HepG2 (cell line): ENCODE measurements at regions not wholly inside any gene's neighbourhood (a gene's known extent, or its start where the extent isn't known, plus 50 kb on each side); places are given as distances from the start of the nearest gene placed in this dataset.

Experiments
- ATAC-seq: fragments of 200-7000 bp; cut with Tn5 transposase; 3 replicates; pipeline ENCODE4 v1.9.1; 2020; ENCODE audit warnings: mild to moderate bottlenecking, moderate library complexity
- BruUV-seq: library from RNA; stranded (reverse); fragments of 400-500 nt; replicated peaks from 2 replicates; lab custom pipeline; 2021; lab: Mats Ljungman, UMichigan
- CTCF ChIA-PET: fragments of 300-600 bp; formaldehyde crosslinking; extraction: SDS; loops from one replicate; lab custom pipeline; 2021; ENCODE audit warnings: low total read pairs, inconsistent platforms, low intra/inter-chr PET ratio; lab: Yijun Ruan, JAX
- POLR2A ChIA-PET: fragments of 350-600 bp; sonication (Branson Sonifier 250); formaldehyde crosslinking; loops from one replicate; lab custom pipeline; 2020; ENCODE audit warnings: antibody characterized with exemption, inconsistent platforms; lab: Yijun Ruan, JAX
- DNase-seq: peaks from one replicate; pipeline ENCODE4 v3.0.0-alpha.2; 2015; ENCODE audit warnings: low spot score
- FAIRE-seq: peaks from 3 replicates; lab custom pipeline; 2011; peaks lifted over from hg19 to GRCh38; lab: Jason Lieb, UNC
- H2AFZ ChIP-seq: one replicate; pipeline ENCODE4 v1.6.1; 2011; ENCODE audit warnings: low read length, inconsistent platforms
- H3K27ac ChIP-seq: fragments of 300-600 bp; 3 replicates; pipeline ENCODE4 v1.8.0; 2011; ENCODE audit warnings: mixed run types, mild to moderate bottlenecking, mixed read lengths, low read length, inconsistent platforms; ENCODE audit not compliant: insufficient read depth; ENCODE audit errors: extremely low read length
- H3K27me3 ChIP-seq, 2 experiments: fragments of 200-600 bp in 1 of 2; 2 replicates in 1 of 2; 3 replicates in 1 of 2; pipeline versions ENCODE4 v1.6.0 to v1.8.0; 2011; ENCODE audit warnings: low read length in 2 of 2, mild to moderate bottlenecking in 2 of 2, moderate library complexity in 2 of 2, inconsistent platforms in 1 of 2; ENCODE audit not compliant: insufficient read depth in 2 of 2, control insufficient read depth in 1 of 2
- H3K36me3 ChIP-seq, 2 experiments: fragments of 200-600 bp in 1 of 2; replicated peaks in 1 of 2; 2 replicates in 1 of 2; 3 replicates in 1 of 2; pipeline versions ENCODE4 v1.5.1 to v1.8.0; 2011; ENCODE audit warnings: low read length in 2 of 2, inconsistent platforms in 1 of 2; ENCODE audit not compliant: insufficient read depth in 2 of 2, control insufficient read depth in 1 of 2
- H3K4me1 ChIP-seq: 2 replicates; pipeline ENCODE4 v1.5.1; 2012; ENCODE audit warnings: low read length, inconsistent platforms; ENCODE audit not compliant: insufficient read depth
- H3K4me2 ChIP-seq: 2 replicates; pipeline ENCODE4 v1.6.0; 2011; ENCODE audit warnings: low read depth, low read length, inconsistent platforms
- H3K4me3 ChIP-seq, 3 experiments: fragments of 200-600 bp in 1 of 3; sonication (generic), shearing (Covaris generic) in 1 of 3; replicated peaks in 1 of 3; 2 replicates each; pipeline ENCODE4 v1.5.1; 2011 to 2016; ENCODE audit warnings: low read length in 3 of 3, inconsistent platforms in 2 of 3, low read depth in 2 of 3, mild to moderate bottlenecking in 2 of 3, control low read depth in 1 of 3, mixed read lengths in 1 of 3; ENCODE audit not compliant: insufficient read depth in 1 of 3
- H3K79me2 ChIP-seq: one replicate; pipeline ENCODE4 v1.6.1; 2011; ENCODE audit warnings: low read length, inconsistent platforms; ENCODE audit not compliant: insufficient read depth
- H3K9ac ChIP-seq: 2 replicates; pipeline ENCODE4 v1.6.0; 2011; ENCODE audit warnings: mild to moderate bottlenecking, low read depth, low read length, inconsistent platforms; ENCODE audit not compliant: insufficient read depth
- H3K9me3 ChIP-seq: 2 replicates; pipeline ENCODE4 v1.5.1; 2012; ENCODE audit warnings: mild to moderate bottlenecking, low read length
- H4K20me1 ChIP-seq: 2 replicates; pipeline ENCODE4 v1.6.0; 2011; ENCODE audit warnings: inconsistent platforms, mild to moderate bottlenecking, low read length, moderate library complexity; ENCODE audit not compliant: insufficient read depth
- FOXO4 ChIP-seq: sonication (generic); formaldehyde crosslinking; conservative IDR thresholded peaks from 2 replicates; pipeline ENCODE4 v1.8.1; 2023; ENCODE audit warnings: missing genetic modification reagents
- ISX ChIP-seq: sonication (generic); formaldehyde crosslinking; conservative IDR thresholded peaks from 2 replicates; pipeline ENCODE4 v1.5.0; 2020; ENCODE audit warnings: missing genetic modification reagents
- MTA1 ChIP-seq: sonication (generic); formaldehyde crosslinking; IDR thresholded peaks from 2 replicates; pipeline ENCODE4 v1.4.0; 2020; ENCODE audit warnings: missing genetic modification reagents, mild to moderate bottlenecking, borderline replicate concordance
- MXD1 ChIP-seq: sonication (generic); formaldehyde crosslinking; IDR thresholded peaks from 2 replicates; pipeline ENCODE4 v1.4.0; 2020; ENCODE audit warnings: mild to moderate bottlenecking, missing genetic modification reagents
- POLR2AphosphoS2 ChIP-seq: IDR thresholded peaks from 2 replicates; pipeline ENCODE4 v1.6.1; 2011; ENCODE audit warnings: low read depth, low read length, improper control_type of control experiment
- REXO4 ChIP-seq: sonication (generic); formaldehyde crosslinking; IDR thresholded peaks from 2 replicates; pipeline ENCODE4 v1.8.0; 2022; ENCODE audit warnings: missing genetic modification reagents, mild to moderate bottlenecking, borderline replicate concordance
- SRSF9 ChIP-seq: fragments of 200-400 bp; formaldehyde crosslinking; IDR thresholded peaks from 2 replicates; pipeline ENCODE4 v1.6.1; 2018; ENCODE audit warnings: borderline replicate concordance, mild to moderate bottlenecking, low read depth, low read length; ENCODE audit not compliant: insufficient read depth, poor library complexity, severe bottlenecking
- SSRP1 ChIP-seq: IDR thresholded peaks from 2 replicates; pipeline ENCODE4 v1.6.1; 2016; ENCODE audit warnings: control low read depth
- TCF7L2 ChIP-seq: IDR thresholded peaks from 2 replicates; pipeline ENCODE4 v1.6.1; 2011; ENCODE audit warnings: mild to moderate bottlenecking, low read depth, low read length, moderate library complexity
- TFDP1 ChIP-seq: IDR thresholded peaks from 2 replicates; pipeline ENCODE4 v1.6.1; 2016; ENCODE audit warnings: missing compliant biosample characterization, missing genetic modification reagents, borderline replicate concordance
- ZBTB42 ChIP-seq: sonication (generic); formaldehyde crosslinking; IDR thresholded peaks from 2 replicates; pipeline ENCODE4 v1.5.0; 2020; ENCODE audit warnings: mild to moderate bottlenecking, missing genetic modification reagents
- ZFYVE20 ChIP-seq: sonication (generic); formaldehyde crosslinking; IDR thresholded peaks from 2 replicates; pipeline ENCODE4 v1.8.0; 2023; ENCODE audit warnings: low read depth, mild to moderate bottlenecking, moderate library complexity, missing genetic modification reagents, borderline replicate concordance
- ZNF24 ChIP-seq: fragments of 450-650 bp; IDR thresholded peaks from 2 replicates; pipeline ENCODE4 v1.6.1; 2017; ENCODE audit warnings: antibody characterized with exemption, mild to moderate bottlenecking
- ZNF749 ChIP-seq: sonication (generic); formaldehyde crosslinking; IDR thresholded peaks from 2 replicates; pipeline ENCODE4 v1.8.0; 2022; ENCODE audit warnings: mild to moderate bottlenecking, missing genetic modification reagents, moderate library complexity, borderline replicate concordance
- in situ Hi-C: cut with HindIII; loops from 2 replicates; pipeline ENCODE4 v1.10.0; 2017; ENCODE audit warnings: low pct_unique_long_range_greater_than_20kb; ENCODE audit not compliant: extremely low pct_ligation_motif_present
- intact Hi-C: fragments of 100-400 bp; cut with micrococcal nuclease; formaldehyde crosslinking; loops from one replicate; pipeline ENCODE4 v1.10.0; 2022; ENCODE audit not compliant: unreplicated experiment

GRCh38 chr7:125409921-125410320 lies 480.3 kb upstream of the POT1 start:
- FAIRE-seq, result no peak
- no peak for DNase-seq
- H3K9me3 ChIP-seq, result no peaks in the 10 kb centered on the region
- H3K79me2 ChIP-seq, result no peaks in the 10 kb centered on the region
- no peaks in the 10 kb centered on the region for H3K27me3 ChIP-seq
- H3K36me3 ChIP-seq, result no peaks in the 10 kb centered on the region
- in situ Hi-C loops (no loop called here), intact Hi-C loops (no loop called here)
- CTCF ChIA-PET, result no interaction called here
- no peak overlapping the region for H3K9ac ChIP-seq
- POLR2A ChIA-PET, result no interaction called here
- no peak for ATAC-seq
- H4K20me1 ChIP-seq, result no peaks in the 10 kb centered on the region
- TF ChIP-seq FOXO4 (CRISPR knock-in tag) (no peak), ISX (no peak), SSRP1 (no peak), REXO4 (no peak), MXD1 (CRISPR knock-in tag) (no peak), ZNF749 (CRISPR knock-in tag) (no peak), POLR2AphosphoS2 (no peak), ZNF24 (no peak), MTA1 (CRISPR knock-in tag) (no peak), ZBTB42 (CRISPR knock-in tag) (no peak), TFDP1 (CRISPR knock-in tag) (no peak), TCF7L2 (no peak), ZFYVE20 (CRISPR knock-in tag) (no peak), SRSF9 (no peak)
- no TSS peak for BruUV-seq
- H3K4me3 ChIP-seq, result no peak overlapping the region
- H3K4me2 ChIP-seq, result no peak overlapping the region
- no peak overlapping the region for H2AFZ ChIP-seq
- no peaks in the 10 kb centered on the region for H3K4me1 ChIP-seq
- H3K27ac ChIP-seq, result no peak overlapping the region
